ENCODE measurements at regions not wholly inside any gene's neighbourhood (a gene's known extent, or its start where the extent isn't known, plus 50 kb on each side); places are given as distances from the start of the nearest gene placed in this dataset.

GRCh38 chr3:164230385-164231094, 847.8 kb downstream of the SI start:
- TF ChIP-seq, protein P1, sequence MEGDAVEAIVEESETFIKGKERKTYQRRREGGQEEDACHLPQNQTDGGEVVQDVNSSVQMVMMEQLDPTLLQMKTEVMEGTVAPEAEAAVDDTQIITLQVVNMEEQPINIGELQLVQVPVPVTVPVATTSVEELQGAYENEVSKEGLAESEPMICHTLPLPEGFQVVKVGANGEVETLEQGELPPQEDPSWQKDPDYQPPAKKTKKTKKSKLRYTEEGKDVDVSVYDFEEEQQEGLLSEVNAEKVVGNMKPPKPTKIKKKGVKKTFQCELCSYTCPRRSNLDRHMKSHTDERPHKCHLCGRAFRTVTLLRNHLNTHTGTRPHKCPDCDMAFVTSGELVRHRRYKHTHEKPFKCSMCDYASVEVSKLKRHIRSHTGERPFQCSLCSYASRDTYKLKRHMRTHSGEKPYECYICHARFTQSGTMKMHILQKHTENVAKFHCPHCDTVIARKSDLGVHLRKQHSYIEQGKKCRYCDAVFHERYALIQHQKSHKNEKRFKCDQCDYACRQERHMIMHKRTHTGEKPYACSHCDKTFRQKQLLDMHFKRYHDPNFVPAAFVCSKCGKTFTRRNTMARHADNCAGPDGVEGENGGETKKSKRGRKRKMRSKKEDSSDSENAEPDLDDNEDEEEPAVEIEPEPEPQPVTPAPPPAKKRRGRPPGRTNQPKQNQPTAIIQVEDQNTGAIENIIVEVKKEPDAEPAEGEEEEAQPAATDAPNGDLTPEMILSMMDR (IDR thresholded peaks at IDR 0.05), result no peak
- TF ChIP-seq POLR2A (IDR thresholded peaks at IDR 0.05), result no peak
